Thoracic aorta (tissue), 2 donors: ENCODE measurements at regions not wholly inside any gene's neighbourhood (a gene's known extent, or its start where the extent isn't known, plus 50 kb on each side); places are given as distances from the start of the nearest gene placed in this dataset.
"Not testable (repeated sequence)": the region's sequence is repeated elsewhere in the genome, so short reads cannot be mapped to it uniquely, and the experiment has no call there.

Experiments used
- ATAC-seq: fragments of 150-250 bp; one replicate; pipeline ENCODE4 v1.8.0; 2017; ENCODE audit warnings: low read depth; ENCODE audit not compliant: insufficient number of reproducible peaks, low FRiP score
- DNase-seq: peaks from one replicate; pipeline ENCODE4 v3.0.0-alpha.2; 2020; ENCODE audit warnings: low spot score
- H3K27ac ChIP-seq, 2 donors: fragments of 200-600 bp; sonication (generic); 1 replicate in 1 of 2; 2 replicates in 1 of 2; pipeline ENCODE4 v1.5.1; 2016; ENCODE audit warnings: mild to moderate bottlenecking in 2 of 2, moderate library complexity in 2 of 2
- H3K27me3 ChIP-seq: fragments of 200-600 bp; sonication (generic); replicated peaks from 2 replicates; pipeline ENCODE4 v1.6.0; 2016; ENCODE audit warnings: mild to moderate bottlenecking; ENCODE audit not compliant: insufficient read depth
- H3K36me3 ChIP-seq: fragments of 200-600 bp; sonication (generic); one replicate; pipeline ENCODE4 v1.5.1; 2016
- H3K4me1 ChIP-seq, 2 donors: fragments of 200-600 bp; sonication (generic); 1 replicate in 1 of 2; 2 replicates in 1 of 2; pipeline versions ENCODE4 v1.5.1 to v1.6.0; 2016; ENCODE audit warnings: low read depth in 2 of 2, mild to moderate bottlenecking in 1 of 2; ENCODE audit not compliant: control insufficient read depth in 1 of 2
- H3K4me3 ChIP-seq: fragments of 200-600 bp; sonication (generic); 2 replicates; pipeline ENCODE4 v1.5.1; 2016; ENCODE audit warnings: mild to moderate bottlenecking
- H3K9me3 ChIP-seq: fragments of 200-600 bp; sonication (generic); 2 replicates; pipeline ENCODE4 v1.5.1; 2016
- CTCF ChIP-seq: fragments of 200-600 bp; sonication (generic); IDR thresholded peaks from one replicate; pipeline ENCODE4 v1.5.1; 2019; ENCODE audit warnings: antibody characterized with exemption

- no peak for ATAC-seq
- Histone ChIP-seq H3K27me3 (no peaks in the 10 kb centered on the region), H3K27ac (no peak overlapping the region), H3K4me3 (no peak overlapping the region), H3K36me3 (no peaks in the 10 kb centered on the region), H3K9me3 (no peaks in the 10 kb centered on the region), H3K4me1 (peaks cover 0 to 9% of the 10 kb centered on the region in 2 donors)
- DNase-seq: no peak
- TF ChIP-seq CTCF: no peak
Measured at GRCh38 chr20:57818418-57819181, 108.8 kb upstream of the PMEPA1 start.

GRCh38 chr20:57815405-57815804 is 105.6 kb upstream of the PMEPA1 start:
- H3K27ac ChIP-seq: no peak overlapping the region
- H3K4me3 ChIP-seq: no peak overlapping the region
- ATAC-seq (no peak), DNase-seq (no peak)
- no peak for TF ChIP-seq CTCF
- no peaks in the 10 kb centered on the region for H3K27me3 ChIP-seq
- H3K9me3 ChIP-seq: no peaks in the 10 kb centered on the region
- H3K36me3 ChIP-seq: no peaks in the 10 kb centered on the region
- peaks cover 0 to 9% of the 10 kb centered on the region in 2 donors for H3K4me1 ChIP-seq

GRCh38 chr20:57814529-57814928 is 104.7 kb upstream of the PMEPA1 start:
- Histone ChIP-seq H3K4me1 (peaks cover 0 to 9% of the 10 kb centered on the region in 2 donors), H3K36me3 (no peaks in the 10 kb centered on the region), H3K27ac (no peak overlapping the region), H3K9me3 (no peaks in the 10 kb centered on the region), H3K4me3 (no peak overlapping the region), H3K27me3 (no peaks in the 10 kb centered on the region)
- ATAC-seq: no peak
- TF ChIP-seq CTCF: no peak
- DNase-seq: no peak

GRCh38 chr20:57813509-57814269 is 103.9 kb upstream of the PMEPA1 start:
- no peaks in the 10 kb centered on the region for H3K9me3 ChIP-seq
- DNase-seq (no peak), ATAC-seq (no peak)
- H3K36me3 ChIP-seq: no peaks in the 10 kb centered on the region
- no peak overlapping the region for H3K27ac ChIP-seq
- no peak overlapping the region for H3K4me3 ChIP-seq
- peaks cover 0 to 9% of the 10 kb centered on the region in 2 donors for H3K4me1 ChIP-seq
- no peak for TF ChIP-seq CTCF
- H3K27me3 ChIP-seq: no peaks in the 10 kb centered on the region

- H3K4me1 ChIP-seq, DNase-seq, H3K9me3 ChIP-seq, ATAC-seq, H3K4me3 ChIP-seq, H3K27me3 ChIP-seq, H3K27ac ChIP-seq, H3K36me3 ChIP-seq: not testable (repeated sequence)
Measured at GRCh38 chr20:57812632-57813031, 102.8 kb upstream of the PMEPA1 start.
